Gastrocnemius medialis (tissue), 4 donors: ENCODE measurements at regions not wholly inside any gene's neighbourhood (a gene's known extent, or its start where the extent isn't known, plus 50 kb on each side); places are given as distances from the start of the nearest gene placed in this dataset.

Source experiments
- POLR2A ChIP-seq, 2 donors: fragments of 450-650 bp; IDR thresholded peaks; one replicate each; pipeline ENCODE4 v1.6.1; 2017; ENCODE audit warnings: antibody characterized with exemption in 2 of 2, mild to moderate bottlenecking in 2 of 2, moderate library complexity in 2 of 2
- TF ChIP-seq, protein P1 (sequence below), 5 experiments: fragments of 450-650 bp in 3 of 5; fragments of 200-600 bp in 2 of 5; sonication (generic) in 2 of 5; IDR thresholded peaks in 4 of 5; conservative IDR thresholded peaks in 1 of 5; 1 replicate in 4 of 5; 2 replicates in 1 of 5; pipeline ENCODE4 v1.5.1; 2016 to 2019; ENCODE audit warnings: antibody characterized with exemption in 5 of 5, mild to moderate bottlenecking in 3 of 5, moderate library complexity in 3 of 5

DNA sequence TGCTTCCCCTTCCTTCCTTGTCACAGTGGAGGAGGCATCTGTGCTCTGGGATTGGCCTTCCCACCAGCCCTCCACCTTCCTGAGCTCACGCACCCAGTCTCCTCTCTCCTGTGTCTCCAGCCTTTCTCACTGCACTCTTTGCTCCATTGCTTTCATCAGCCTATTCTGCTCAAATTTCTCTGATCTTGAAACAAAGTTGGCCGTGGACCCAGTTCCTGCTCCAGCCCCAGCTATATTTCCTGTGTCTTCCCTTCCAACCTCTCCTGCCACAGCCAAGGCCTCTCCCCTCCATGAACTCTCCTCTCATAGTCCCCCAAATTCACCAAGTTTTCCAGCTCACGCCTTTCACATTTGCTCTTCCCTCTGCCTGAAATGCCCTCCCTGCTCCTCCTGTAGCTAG, 226.6 kb upstream of the AGAP1 start:
- TF ChIP-seq, protein P1, sequence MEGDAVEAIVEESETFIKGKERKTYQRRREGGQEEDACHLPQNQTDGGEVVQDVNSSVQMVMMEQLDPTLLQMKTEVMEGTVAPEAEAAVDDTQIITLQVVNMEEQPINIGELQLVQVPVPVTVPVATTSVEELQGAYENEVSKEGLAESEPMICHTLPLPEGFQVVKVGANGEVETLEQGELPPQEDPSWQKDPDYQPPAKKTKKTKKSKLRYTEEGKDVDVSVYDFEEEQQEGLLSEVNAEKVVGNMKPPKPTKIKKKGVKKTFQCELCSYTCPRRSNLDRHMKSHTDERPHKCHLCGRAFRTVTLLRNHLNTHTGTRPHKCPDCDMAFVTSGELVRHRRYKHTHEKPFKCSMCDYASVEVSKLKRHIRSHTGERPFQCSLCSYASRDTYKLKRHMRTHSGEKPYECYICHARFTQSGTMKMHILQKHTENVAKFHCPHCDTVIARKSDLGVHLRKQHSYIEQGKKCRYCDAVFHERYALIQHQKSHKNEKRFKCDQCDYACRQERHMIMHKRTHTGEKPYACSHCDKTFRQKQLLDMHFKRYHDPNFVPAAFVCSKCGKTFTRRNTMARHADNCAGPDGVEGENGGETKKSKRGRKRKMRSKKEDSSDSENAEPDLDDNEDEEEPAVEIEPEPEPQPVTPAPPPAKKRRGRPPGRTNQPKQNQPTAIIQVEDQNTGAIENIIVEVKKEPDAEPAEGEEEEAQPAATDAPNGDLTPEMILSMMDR (IDR thresholded peaks at IDR 0.05 in 4 of 5, conservative IDR thresholded peaks at IDR 0.05 in 1 of 5): no peak
- no peak for TF ChIP-seq POLR2A (IDR thresholded peaks at IDR 0.05)
